ENCODE measurements at regions not wholly inside any gene's neighbourhood (a gene's known extent, or its start where the extent isn't known, plus 50 kb on each side); places are given as distances from the start of the nearest gene placed in this dataset.
"Not testable (repeated sequence)": the region's sequence is repeated elsewhere in the genome, so short reads cannot be mapped to it uniquely, and the experiment has no call there.

DNA sequence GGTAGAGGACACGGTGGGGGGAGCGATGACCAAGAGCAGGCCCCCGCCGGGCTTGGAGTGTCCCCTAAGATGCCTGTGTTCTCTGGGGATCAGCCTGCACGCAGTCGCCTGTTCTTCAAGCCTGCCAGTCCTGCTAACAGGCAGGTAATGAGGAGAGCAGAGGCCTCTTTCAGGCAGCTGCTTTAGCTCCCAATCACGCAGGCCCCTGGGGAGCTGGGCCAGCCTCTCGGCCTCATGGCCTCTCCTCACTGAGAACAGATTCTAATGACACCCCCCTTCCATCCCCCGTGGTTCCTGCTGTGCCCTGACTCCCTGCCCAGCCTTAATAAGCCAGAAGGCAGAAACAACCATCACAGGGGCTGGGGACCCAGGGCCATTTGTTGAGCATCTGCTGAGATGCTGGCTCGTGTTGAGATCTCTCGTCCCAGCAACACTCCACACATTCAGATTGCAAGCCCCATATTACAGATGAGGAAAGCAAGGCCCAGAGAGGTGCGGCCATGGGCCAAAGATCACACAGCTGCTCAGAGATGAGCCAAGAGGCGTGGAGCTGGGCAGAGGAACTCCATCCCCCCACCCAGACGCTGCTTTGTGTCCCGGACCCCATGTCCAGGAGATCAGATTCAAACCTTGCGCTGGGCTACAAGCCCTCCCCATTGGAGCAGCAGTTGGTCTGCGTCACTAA lies 71.6 kb upstream of the CASZ1 start:
- DNase-seq (ENCODE audit: low read depth), result no peak

- no peak for DNase-seq (ENCODE audit: low read depth)
Observed at GRCh38 chr1:10868599-10868965, 72.1 kb upstream of the CASZ1 start.

- DNase-seq (ENCODE audit: low read depth), result no peak
Observed at GRCh38 chr1:10869933-10870332, 73.5 kb upstream of the CASZ1 start.

GRCh38 chr1:10870493-10871096 lies 74.1 kb upstream of the CASZ1 start:
- no peak for DNase-seq (ENCODE audit: low read depth)

- no peak for DNase-seq (ENCODE audit: low read depth)
Observed at GRCh38 chr1:10873189-10873588, 76.7 kb upstream of the CASZ1 start.

GRCh38 chr1:10874351-10874750 lies 77.9 kb upstream of the CASZ1 start:
- DNase-seq (ENCODE audit: low read depth), result no peak

DNA sequence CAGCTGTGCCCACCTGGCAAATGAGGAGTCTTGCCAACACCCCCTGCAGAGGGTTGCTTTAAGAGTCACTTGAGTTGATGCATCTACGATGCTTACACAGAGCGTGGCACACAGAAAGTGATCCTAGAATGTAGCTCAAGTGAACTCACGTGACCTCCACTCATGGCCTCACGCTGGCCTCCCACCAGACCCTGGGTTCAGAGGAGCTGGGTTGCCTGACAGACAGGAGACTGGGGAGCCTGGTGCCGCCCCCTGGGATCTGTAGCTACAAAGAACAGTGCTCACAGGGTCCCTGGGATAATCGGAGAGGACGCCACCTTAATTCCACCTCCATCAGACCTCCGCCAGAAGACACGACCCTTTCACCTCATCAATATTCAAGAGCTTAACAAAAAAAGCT lies 81.4 kb upstream of the CASZ1 start:
- no peak for DNase-seq (ENCODE audit: low read depth)

- no peak for DNase-seq (ENCODE audit: low read depth)
Observed at GRCh38 chr1:10878469-10878868, 82.0 kb upstream of the CASZ1 start.

DNA sequence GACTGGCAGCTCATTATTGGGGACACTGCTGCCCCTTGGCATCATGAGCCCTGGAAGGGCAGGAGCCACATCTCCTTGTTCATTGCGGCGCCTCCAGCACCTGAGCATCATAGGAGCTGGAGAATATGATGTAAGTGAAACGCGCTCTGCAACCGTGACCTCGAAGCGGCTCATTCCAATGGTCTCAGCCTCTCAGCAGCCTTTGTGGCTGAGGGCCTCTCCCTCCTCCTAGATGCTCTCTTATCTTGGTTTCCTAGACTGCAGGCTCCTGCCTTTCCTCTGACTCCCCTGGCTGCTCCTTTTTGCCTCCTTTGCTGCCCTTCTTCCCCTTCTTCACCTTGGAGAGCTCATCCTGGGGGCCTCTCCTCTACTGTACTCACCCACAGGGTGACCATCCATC lies 83.6 kb upstream of the CASZ1 start:
- no peak for DNase-seq (ENCODE audit: low read depth)

GRCh38 chr1:10881046-10881445 lies 84.6 kb upstream of the CASZ1 start:
- DNase-seq (ENCODE audit: low read depth), result no peak

DNA sequence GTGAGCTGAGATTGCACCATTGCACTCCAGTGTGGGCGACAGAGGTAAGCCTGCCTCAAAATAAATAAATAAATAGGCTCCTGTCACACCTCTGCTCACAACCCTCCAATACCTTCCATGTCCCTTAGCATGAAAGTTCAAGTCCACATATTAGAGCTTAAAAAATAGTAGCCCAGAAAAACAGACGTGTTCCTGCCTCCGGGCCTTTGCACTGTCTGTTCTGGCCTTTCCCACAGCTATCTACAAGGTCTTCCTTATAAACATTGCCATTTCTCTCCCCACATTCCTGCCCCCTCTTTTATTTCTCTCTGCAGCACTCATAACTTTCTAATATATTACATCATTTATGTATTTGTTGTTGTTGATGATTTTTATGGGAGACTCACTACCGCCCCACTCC lies 85.6 kb upstream of the CASZ1 start:
- no peak for DNase-seq (ENCODE audit: low read depth)

GRCh38 chr1:10887032-10887431 lies 90.6 kb upstream of the CASZ1 start:
- not testable (repeated sequence) for DNase-seq (ENCODE audit: low read depth)

DNA sequence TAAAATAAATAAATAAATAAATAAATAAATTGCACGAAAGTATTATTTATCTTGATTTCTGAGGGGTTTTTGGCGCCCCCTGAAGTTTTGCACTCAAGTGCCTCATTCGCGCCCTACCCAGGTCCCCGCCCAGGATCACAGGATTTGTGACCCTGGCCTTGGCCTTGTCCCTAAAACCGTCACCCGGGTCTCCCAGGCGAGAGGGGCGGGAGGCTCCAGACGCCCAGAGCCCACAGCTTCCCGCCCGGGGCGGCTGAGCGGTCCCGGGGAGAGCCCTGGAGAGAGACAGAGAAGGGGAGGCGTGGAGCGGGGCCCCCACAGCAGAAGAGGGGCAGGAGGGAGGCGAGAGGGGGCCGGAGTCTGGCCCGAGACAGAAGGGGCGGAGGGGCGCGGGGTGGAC lies 91.8 kb upstream of the CASZ1 start:
- no peak for DNase-seq (ENCODE audit: low read depth)

DNA sequence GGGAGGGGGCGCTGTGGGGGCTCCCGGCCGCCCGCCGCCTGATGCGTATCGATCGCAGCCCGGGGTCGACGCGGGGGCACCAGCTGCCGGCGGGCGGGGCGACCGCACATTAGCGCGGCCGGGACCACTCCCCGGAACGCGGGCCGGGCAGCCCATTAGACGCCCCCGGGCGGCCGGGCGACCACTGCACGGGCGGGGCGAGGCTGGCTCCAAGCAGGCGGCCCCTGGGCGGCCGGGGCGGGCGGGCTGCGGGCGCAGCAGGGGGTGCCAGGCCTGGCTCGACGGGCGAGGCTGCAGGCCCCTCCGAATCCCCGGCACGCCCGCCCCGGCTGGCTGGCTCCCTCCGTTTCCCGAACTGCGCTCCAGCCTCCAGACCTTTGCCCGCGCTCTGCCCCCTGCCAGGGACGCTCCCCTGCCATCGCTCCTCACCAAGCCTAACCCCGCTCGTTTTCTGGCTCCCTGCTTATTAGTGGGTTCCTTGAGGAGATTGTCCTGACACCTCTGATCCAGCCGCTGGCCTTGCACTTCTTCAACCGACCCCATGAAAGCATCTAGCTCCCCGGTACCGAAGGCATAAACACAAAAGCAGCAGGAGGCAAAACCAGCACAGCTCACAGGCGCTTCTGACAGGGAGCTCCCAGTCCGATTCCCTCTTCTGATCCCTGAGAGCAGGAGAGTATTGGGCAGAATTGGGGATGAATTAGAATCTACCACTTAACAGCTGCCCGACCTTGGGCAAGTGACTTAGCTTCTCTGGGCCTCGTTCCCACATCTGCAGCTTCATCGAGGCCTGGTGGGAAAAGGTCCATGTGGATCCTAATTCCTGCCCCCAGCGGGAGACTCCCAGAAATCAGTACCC lies 92.6 kb upstream of the CASZ1 start:
- DNase-seq (ENCODE audit: low read depth), result no peak

GRCh38 chr1:10889650-10890353 lies 93.4 kb upstream of the CASZ1 start:
- DNase-seq (ENCODE audit: low read depth), result no peak

DNA sequence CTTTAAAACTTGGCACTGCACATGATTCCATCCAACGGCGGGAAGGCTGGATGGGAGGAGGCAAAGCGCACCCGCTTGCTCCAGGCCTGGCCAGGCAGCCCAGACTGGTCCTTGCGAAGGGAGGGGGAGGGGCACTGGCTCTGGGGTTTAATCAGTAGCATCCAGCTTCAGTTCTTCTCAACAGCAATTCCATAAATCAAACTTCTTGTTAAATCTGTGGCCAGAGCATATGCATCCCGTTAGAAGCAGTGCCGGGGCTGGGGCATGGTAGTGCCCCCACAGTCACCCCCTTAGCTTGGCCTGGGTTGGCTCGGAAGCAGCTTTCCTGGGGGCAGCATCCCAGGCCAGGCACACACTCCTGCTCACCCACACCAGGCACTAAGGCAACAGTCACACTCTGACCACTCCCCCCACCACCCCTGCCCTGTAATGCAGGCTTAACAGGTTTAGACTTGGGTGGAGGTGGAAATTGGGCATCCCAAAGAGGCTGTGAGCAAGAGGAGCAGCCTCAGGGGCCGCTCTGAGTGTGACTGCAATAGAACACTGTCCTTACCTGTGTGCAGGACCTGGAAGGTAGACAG lies 94.1 kb upstream of the CASZ1 start:
- no peak for DNase-seq (ENCODE audit: low read depth)

GRCh38 chr1:10891091-10891490 lies 94.6 kb upstream of the CASZ1 start:
- no peak for DNase-seq (ENCODE audit: low read depth)

DNA sequence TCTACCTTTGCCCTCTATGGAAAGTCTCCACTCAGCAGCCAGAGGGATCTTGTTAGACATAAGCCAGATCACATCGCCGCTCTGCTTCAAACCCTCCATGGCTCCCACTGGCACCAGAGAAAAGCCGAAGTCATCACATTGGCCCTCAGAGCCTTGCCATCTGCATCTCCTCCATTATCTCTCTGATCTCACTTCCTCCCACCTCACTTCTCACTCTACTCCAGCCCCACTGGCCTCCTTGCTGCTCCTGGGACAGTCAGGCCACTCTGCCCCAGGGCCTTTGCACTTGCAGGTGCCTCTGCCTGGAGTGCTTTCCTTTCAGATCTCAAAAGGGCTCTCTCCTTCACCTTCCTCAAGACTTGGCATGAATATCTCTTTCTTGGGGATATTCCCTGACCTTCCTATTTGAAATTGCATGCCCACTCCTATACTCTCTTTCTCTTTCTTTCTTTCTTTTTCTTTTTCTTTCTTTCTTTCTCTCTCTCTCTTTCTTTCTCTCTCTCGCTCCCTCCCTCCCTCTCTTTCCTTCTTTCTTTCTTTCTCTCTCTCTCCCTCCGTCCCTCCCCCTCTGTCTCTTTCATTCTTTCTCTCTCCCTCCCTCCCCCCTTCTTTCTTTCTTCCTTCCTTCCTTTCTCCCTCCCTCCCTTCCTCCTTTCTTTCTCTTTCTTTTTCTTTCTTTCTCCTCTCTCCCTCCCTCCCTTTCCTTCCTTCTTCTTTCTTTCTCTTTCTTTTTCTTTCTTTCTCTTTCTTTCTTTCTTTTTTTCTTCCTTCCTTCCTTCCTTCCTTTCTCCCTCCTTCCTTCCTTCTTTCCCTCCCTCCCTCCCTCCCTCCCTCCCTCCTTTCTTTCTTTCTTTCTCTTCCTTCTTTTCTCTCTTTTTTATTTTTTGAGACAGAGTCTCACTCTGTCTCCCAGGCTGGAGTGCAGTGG lies 96.0 kb upstream of the CASZ1 start:
- DNase-seq (ENCODE audit: low read depth), result no peak

DNA sequence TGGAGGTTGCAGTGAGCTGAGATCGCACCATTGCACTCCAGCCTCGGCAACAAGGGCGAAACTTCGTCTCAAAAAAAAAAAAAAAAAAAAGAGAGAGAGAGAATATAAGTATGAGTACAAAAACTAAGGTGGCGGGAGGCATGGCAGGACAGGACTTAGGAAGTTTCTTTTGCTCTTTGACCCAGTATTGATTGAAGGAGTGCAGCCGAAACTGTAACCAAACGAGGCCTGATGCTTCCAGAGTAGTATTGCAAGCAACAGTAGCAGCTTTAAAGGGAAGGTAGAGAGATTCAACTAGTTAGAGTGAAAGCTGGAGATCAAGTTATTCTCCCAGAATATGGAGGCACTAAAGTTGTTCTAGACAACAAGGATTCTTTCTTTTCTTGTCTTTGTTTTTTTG lies 99.2 kb upstream of the CASZ1 start:
- DNase-seq (ENCODE audit: low read depth), result no peak

DNA sequence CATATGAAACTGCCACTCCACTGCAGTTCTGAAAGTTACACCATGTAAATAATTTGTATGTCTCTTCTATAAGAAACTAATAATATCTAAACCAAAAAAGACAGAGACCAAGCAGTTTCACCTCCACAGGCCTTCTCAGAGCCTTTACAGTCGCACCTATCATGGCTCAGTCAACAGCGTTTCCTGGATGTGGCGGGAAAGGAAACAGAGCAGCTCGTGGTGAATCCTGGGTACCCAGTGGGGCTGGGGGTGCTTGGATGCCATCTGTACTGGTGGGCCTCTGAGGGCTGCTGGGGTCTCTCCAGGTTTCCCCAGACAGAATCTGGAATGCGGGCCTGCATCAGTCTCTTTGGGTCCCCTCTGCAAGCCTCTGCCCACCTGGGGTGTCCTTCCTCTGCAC lies 100.2 kb upstream of the CASZ1 start:
- DNase-seq (ENCODE audit: low read depth), result no peak

GRCh38 chr1:10897321-10897980 lies 101.0 kb upstream of the CASZ1 start:
- DNase-seq (ENCODE audit: low read depth), result no peak

Data from stimulated activated CD4-positive, alpha-beta T cell treated with anti-CD3 and anti-CD28 coated beads, Interleukin-2, amount 100 ng/mL, for 4 hours (primary cell).